Activated CD8-positive, alpha-beta T cell treated with anti-CD3 and anti-CD28 coated beads for 36 hours (primary cell): ENCODE measurements at regions not wholly inside any gene's neighbourhood (a gene's known extent, or its start where the extent isn't known, plus 50 kb on each side); places are given as distances from the start of the nearest gene placed in this dataset.

Source experiments
- ATAC-seq: fragments of 200-7000 bp; cut with Tn5 transposase; one replicate; pipeline ENCODE4 v1.10.0; 2021; ENCODE audit warnings: mild to moderate bottlenecking, moderate library complexity
- CTCF ChIA-PET: fragments of 350-600 bp; sonication (Branson Sonifier 250); formaldehyde crosslinking; loops from one replicate; lab custom pipeline; 2021; ENCODE audit warnings: antibody characterized with exemption; lab: Charles Lee
- POLR2A ChIA-PET: fragments of 350-600 bp; sonication (Branson Sonifier 250); formaldehyde crosslinking; loops from one replicate; lab custom pipeline; 2021; ENCODE audit warnings: antibody characterized with exemption; lab: Charles Lee
- DNase-seq: peaks from one replicate; pipeline ENCODE4 v3.0.0-alpha.2; 2020
- H3K27ac Mint-ChIP-seq: one replicate; pipeline ENCODE4 v1.8.0; 2021; ENCODE audit warnings: mild to moderate bottlenecking, mixed read lengths
- H3K27me3 Mint-ChIP-seq: one replicate; pipeline ENCODE4 v1.8.0; 2021; ENCODE audit warnings: mixed read lengths
- H3K36me3 Mint-ChIP-seq: one replicate; pipeline ENCODE4 v1.8.0; 2021; ENCODE audit warnings: low read depth, mixed read lengths
- H3K4me1 Mint-ChIP-seq: one replicate; pipeline ENCODE4 v1.8.0; 2021; ENCODE audit warnings: low read depth, mixed read lengths
- H3K4me3 Mint-ChIP-seq: one replicate; pipeline ENCODE4 v1.8.0; 2021; ENCODE audit warnings: mild to moderate bottlenecking, moderate library complexity, mixed read lengths
- H3K9me3 Mint-ChIP-seq: one replicate; pipeline ENCODE4 v1.8.0; 2021; ENCODE audit warnings: mixed read lengths
- CTCF ChIP-seq: fragments of 200-600 bp; IDR thresholded peaks from one replicate; pipeline ENCODE4 v1.8.0; 2022; ENCODE audit warnings: antibody characterized with exemption, mild to moderate bottlenecking
- intact Hi-C: fragments of 100-400 bp; cut with micrococcal nuclease; formaldehyde crosslinking; loops from one replicate; pipeline ENCODE4 v1.10.0; 2022

GRCh38 chr3:90031121-90031520 is 923.7 kb downstream of the EPHA3 start:
- ChIA-PET CTCF (no interaction called here), POLR2A (no interaction called here)
- H3K4me3 Mint-ChIP-seq = no peak overlapping the region
- H3K27ac Mint-ChIP-seq = no peak overlapping the region
- DNase-seq (no peak), ATAC-seq (no peak)
- TF ChIP-seq CTCF = no peak
- H3K36me3 Mint-ChIP-seq = no peaks in the 10 kb centered on the region
- no peaks in the 10 kb centered on the region for H3K27me3 Mint-ChIP-seq
- peaks cover 11% of the 10 kb centered on the region for H3K9me3 Mint-ChIP-seq
- intact Hi-C loops = no loop called here
- H3K4me1 Mint-ChIP-seq = no peaks in the 10 kb centered on the region

- POLR2A ChIA-PET = no interaction called here
- CTCF ChIA-PET = interaction anchor here (1.4 kb wide), 1 partner anchor 15 kb away, joined by 3 read pairs; no protein-coding TSS in a partner anchor
- Mint-ChIP-seq H3K4me3 (no peak overlapping the region), H3K27ac (no peak overlapping the region), H3K36me3 (no peaks in the 10 kb centered on the region), H3K4me1 (no peaks in the 10 kb centered on the region), H3K27me3 (no peaks in the 10 kb centered on the region), H3K9me3 (peaks cover 12% of the 10 kb centered on the region)
- DNase-seq (no peak), ATAC-seq (no peak)
- no peak for TF ChIP-seq CTCF
- intact Hi-C loops = no loop called here
Observed at GRCh38 chr3:90032980-90033641, 925.7 kb downstream of the EPHA3 start.

- TF ChIP-seq CTCF = no peak
- ATAC-seq = no peak
- intact Hi-C loops = no loop called here
- H3K4me3 Mint-ChIP-seq = no peak overlapping the region
- no peak overlapping the region for H3K27ac Mint-ChIP-seq
- H3K4me1 Mint-ChIP-seq = no peaks in the 10 kb centered on the region
- DNase-seq = no peak
- H3K9me3 Mint-ChIP-seq = peaks cover 13% of the 10 kb centered on the region
- ChIA-PET CTCF (interaction anchor here (1.4 kb wide), 1 partner anchor 14 kb away, joined by 3 read pairs; no protein-coding TSS in a partner anchor), POLR2A (no interaction called here)
- no peaks in the 10 kb centered on the region for H3K36me3 Mint-ChIP-seq
- H3K27me3 Mint-ChIP-seq = no peaks in the 10 kb centered on the region
Observed at GRCh38 chr3:90034038-90034437, 926.6 kb downstream of the EPHA3 start.

GRCh38 chr3:90035643-90036042 is 928.2 kb downstream of the EPHA3 start:
- no peak for TF ChIP-seq CTCF
- DNase-seq = no peak
- intact Hi-C loops = no loop called here
- no peak for ATAC-seq
- Mint-ChIP-seq H3K27ac (no peak overlapping the region), H3K27me3 (no peaks in the 10 kb centered on the region), H3K4me1 (no peaks in the 10 kb centered on the region), H3K36me3 (no peaks in the 10 kb centered on the region), H3K9me3 (peaks cover 13% of the 10 kb centered on the region), H3K4me3 (no peak overlapping the region)
- ChIA-PET POLR2A (no interaction called here), CTCF (no interaction called here)

DNA sequence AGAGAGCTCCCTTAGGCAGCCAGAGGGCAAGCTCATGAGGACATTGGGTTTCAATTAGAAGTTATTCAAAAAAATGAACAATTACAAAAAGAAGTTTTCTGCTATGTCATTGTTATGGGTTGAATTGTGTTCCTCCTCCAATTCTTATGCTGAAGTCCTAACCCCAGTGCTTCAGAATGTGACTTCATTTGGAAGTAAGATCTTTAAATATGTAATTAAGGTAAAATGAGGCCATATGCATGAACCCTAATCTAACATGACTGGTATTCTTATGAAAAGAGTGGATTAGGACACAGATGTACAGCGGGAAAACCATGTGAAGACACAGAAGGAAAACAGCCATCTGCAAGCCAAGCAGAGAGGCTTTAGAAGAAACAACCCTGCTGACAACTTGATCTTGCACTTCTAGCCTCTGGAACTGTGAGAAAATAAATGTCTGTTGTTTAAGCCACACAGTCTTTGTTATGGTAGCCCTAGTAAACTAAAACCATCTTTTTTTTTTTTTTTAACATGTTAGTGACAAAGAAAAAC is 929.6 kb downstream of the EPHA3 start:
- intact Hi-C loops = no loop called here
- DNase-seq = no peak
- Mint-ChIP-seq H3K27me3 (no peaks in the 10 kb centered on the region), H3K36me3 (no peaks in the 10 kb centered on the region), H3K4me1 (no peaks in the 10 kb centered on the region), H3K4me3 (no peak overlapping the region), H3K27ac (no peak overlapping the region), H3K9me3 (peaks cover 13% of the 10 kb centered on the region)
- POLR2A ChIA-PET = no interaction called here
- CTCF ChIA-PET = no interaction called here
- no peak for TF ChIP-seq CTCF
- no peak for ATAC-seq
